HG02840 (cell line): ENCODE measurements at regions not wholly inside any gene's neighbourhood (a gene's known extent, or its start where the extent isn't known, plus 50 kb on each side); places are given as distances from the start of the nearest gene placed in this dataset.
"Not testable (repeated sequence)": the region's sequence is repeated elsewhere in the genome, so short reads cannot be mapped to it uniquely, and the experiment has no call there.

Experiments
- ATAC-seq: cut with Tn5 transposase; IDR thresholded peaks from one replicate; pipeline ENCODE4 v1.9.1; 2021; ENCODE audit warnings: mild to moderate bottlenecking, moderate library complexity, moderate number of reproducible peaks; ENCODE audit not compliant: unreplicated experiment, low FRiP score

- no peak for ATAC-seq
These were observed 349.3 kb upstream of the SOX2 start for GRCh38 chr3:181362378-181362777.

DNA sequence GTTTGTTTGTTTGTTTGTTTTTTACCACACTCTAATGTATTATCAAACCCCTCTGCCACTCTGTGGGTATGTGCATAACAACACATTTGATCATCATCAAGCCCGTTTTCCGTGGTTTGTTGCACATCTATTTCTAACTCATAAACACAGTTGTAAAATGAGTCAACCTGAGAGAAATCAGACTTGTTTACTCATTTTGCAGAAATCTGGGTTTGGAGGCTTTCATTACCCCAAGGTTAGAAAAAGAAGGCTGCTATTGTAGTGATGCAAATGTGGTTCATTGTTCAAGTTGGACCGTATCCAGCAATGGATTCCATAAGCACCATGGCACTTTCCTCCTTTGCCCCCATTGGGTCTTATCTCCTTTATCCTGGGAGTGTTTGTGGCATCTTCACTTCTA lies 353.2 kb upstream of the SOX2 start:
- ATAC-seq, result no peak

GRCh38 chr3:181358060-181358459 lies 353.7 kb upstream of the SOX2 start:
- no peak for ATAC-seq

- ATAC-seq, result no peak
These were observed 357.6 kb upstream of the SOX2 start for GRCh38 chr3:181354140-181354539.

DNA sequence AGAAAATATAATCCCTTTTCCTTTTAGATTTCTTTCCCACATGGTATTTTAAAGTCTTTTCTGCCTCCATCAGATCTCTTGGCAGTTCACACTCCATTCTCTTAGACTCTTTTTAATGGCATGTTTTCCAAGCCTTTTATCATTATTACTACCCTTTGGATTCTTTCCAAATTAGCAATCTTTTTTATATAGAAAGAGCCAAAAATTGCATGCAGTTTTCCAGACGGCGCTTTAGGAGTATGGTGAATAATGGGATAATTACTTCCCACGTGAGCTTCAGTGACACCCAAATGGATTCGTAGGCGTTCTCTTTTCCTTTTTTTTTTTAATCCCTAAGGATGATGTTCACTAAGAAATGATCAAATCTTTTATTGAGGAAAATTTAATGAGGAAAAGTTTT lies 354.8 kb upstream of the DNAJC19 start:
- ATAC-seq, result no peak

GRCh38 chr3:181336597-181336996 lies 347.1 kb upstream of the DNAJC19 start:
- ATAC-seq, result no peak

- no peak for ATAC-seq
These were observed 343.9 kb upstream of the DNAJC19 start for GRCh38 chr3:181333394-181333793.

DNA sequence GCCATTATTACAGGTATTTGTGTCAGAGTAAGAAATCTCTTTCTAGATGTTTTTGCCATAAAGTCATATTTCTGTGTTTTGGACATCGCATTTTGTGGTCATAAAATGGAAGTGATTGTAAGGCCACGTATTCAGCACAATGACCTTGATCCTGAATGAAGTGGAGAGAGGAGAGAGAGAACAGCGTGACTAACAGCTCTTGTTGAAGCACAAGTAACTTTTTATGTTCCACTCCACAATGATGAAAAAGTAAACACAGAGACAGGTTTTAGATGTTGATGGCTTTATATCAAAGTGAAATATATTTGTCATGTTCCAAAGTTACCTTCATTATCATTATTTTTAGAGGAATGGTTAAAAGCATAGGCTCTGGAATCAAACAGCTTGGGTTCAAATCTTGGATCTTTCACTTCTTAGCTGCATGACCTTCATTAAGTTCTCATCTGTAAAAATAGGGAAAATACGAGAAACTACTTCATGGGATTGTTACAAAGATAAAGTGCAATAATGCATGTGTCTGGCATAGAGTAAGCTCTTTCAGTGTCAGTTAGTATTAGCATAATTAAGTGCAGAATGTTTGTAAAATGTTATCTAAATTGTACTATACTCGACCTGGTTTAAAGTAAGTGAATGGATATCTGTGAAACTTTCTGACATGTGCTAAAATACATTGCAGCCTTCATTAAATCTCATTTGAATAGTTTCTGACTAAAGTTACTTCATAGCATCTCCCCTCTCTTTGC lies 341.5 kb upstream of the DNAJC19 start:
- no peak for ATAC-seq

DNA sequence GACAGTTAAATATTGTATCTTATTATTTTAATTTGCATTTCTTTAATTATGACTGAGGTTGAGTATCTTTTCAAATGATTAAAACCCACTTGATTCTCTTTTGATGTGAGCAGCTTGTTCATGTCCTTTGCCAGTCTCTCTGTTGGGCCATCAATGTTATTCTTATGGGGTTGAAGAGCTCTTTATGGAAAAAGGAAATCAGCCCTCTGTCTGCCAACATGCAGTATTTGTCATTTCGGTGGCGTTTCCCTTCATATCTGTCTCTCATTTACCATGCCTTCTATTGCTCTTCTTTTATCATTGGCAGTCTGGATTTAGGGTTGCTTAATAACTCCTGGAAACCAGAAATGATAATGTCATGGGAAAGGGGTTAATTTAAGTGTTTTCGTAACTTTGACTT lies 340.7 kb upstream of the DNAJC19 start:
- no peak for ATAC-seq

DNA sequence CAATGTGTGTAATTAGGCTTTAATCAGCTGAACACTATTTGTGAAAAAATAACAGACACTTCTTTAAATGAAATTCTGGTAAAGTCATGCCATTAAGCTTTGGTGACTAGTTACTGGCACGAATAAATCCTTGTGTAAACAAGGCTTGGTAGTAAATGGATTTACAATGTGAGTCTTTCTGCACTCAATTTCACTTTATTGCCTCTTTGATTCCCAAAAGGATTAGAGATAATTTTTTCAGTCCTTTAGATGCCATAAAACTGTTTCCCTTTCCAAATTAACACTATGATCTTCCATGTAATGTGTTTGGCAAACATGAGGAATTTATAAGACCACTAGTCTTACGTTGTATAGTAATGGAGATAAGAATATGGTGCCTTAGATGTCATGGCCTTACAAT lies 339.5 kb upstream of the DNAJC19 start:
- no peak for ATAC-seq

GRCh38 chr3:181328346-181328745 lies 338.8 kb upstream of the DNAJC19 start:
- ATAC-seq, result no peak

DNA sequence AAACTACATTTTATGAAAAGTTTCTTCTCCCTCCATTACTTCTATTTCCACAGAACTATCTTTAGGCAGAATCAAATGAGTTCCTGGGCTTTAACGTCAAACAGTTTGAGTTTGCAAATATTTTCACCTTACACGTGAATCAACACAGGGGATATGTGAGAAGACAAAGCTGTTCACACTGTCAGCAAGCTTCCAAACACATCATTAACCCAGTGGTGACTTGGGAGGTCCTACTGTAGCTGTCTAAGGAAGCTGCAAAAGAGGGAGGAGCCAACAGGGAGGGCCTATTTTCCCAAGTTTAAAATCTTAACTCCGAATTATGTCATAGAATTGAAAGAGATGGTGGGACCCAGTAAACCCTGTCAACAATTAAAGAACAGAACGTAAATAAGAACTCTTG lies 337.8 kb upstream of the DNAJC19 start:
- no peak for ATAC-seq

DNA sequence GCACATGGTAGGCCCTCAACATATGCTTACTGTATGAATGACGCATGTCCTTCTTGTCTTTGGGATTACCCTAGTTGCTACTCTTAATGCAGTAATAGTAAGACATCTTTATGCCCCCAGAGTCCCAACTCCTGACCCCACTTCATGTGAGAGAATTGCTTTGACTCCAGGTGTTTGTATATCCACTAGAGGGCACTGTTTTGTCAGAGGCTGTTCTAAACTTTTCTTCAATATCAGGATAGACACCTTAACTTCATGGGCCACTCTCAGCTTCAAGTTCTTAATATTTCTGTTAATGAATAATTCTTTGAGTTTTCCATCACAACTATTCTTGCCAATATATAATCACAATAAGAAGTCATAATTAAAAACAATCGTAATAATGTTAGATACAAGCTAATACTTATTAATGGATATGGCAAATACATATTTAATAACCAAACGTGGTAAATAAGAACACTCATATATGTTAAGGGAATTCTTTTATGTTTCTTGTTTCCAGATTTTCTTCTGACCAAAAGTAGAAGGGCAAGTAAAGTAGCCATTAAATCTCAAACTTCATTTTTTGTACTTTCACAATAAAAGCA lies 337.2 kb upstream of the DNAJC19 start:
- no peak for ATAC-seq

- not testable (repeated sequence) for ATAC-seq
These were observed 335.0 kb upstream of the DNAJC19 start for GRCh38 chr3:181324516-181324915.

DNA sequence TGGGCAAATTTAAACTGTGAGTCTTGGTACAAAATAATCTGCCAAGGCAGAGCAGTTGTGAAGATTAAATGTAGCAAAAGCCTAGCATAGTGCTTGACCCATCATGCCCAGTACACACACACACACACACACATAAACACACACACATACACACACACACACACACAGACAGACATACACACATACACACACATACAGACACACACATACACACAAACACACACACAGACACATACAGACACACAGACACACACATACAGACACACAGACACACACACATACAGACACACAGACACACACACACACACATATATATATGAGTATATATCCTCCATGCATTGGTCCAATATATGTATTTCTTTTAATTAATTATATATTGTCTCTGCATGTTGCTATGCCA lies 328.8 kb upstream of the DNAJC19 start:
- no peak for ATAC-seq

GRCh38 chr3:181317508-181317907 lies 328.0 kb upstream of the DNAJC19 start:
- no peak for ATAC-seq

DNA sequence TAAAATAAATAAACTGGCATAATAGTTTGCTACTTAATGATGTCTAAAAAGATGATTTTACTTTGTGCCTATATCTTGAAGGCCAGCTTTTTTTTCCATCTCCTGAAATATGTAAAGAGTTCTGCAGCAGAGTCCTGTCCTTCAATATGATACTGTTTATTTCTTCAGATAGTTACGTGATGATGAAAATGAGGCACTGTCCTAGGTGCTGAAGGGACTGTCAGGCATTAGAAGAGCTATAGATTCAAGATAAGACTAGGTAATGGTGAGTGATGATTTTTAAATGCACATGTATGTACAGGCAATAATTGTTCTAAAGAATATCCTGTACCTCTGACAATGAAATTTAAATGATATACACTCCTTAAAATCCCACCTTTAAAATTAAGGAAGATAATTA lies 326.9 kb upstream of the DNAJC19 start:
- no peak for ATAC-seq

DNA sequence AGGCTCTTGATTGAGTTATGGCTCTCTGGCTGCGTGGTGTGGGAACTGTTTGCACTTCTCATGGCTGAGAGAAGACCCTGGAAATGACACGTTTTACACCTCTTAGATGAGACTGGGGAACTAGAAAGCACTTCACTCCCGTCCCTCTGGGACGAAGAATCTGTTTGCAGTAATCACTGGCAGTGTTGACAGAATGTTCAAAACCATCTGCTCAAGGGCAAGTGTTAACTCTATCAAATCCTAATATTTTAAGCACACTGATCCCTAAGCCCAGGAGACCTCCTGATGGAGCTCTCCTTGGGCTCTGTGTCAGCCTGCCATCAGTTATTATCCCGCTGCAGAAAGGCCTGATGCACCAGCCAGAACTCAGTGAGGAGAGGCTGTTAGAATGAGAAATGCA lies 323.8 kb upstream of the DNAJC19 start:
- no peak for ATAC-seq

- no peak for ATAC-seq
These were observed 321.6 kb upstream of the DNAJC19 start for GRCh38 chr3:181311186-181311585.

GRCh38 chr3:181302960-181303359 lies 313.4 kb upstream of the DNAJC19 start:
- no peak for ATAC-seq

DNA sequence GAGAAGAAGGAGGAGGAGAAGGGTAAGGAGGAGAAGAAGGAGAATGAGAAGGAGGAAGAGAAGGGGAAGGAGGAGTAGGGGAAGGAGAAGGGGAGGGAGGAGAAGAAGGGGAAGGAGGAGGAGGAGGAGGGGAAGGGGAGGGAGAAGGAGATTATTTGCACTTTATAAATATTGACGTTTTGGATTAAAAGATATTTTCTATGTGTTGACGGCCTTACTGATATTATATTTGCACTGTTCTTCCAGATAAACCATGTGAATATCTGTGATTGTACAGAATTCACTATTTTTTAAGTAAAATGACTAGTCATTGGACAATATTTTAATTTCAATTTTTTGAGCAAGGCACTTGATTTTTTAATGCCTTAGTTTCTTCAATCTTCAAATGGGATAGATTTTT lies 310.5 kb upstream of the DNAJC19 start:
- no peak for ATAC-seq

DNA sequence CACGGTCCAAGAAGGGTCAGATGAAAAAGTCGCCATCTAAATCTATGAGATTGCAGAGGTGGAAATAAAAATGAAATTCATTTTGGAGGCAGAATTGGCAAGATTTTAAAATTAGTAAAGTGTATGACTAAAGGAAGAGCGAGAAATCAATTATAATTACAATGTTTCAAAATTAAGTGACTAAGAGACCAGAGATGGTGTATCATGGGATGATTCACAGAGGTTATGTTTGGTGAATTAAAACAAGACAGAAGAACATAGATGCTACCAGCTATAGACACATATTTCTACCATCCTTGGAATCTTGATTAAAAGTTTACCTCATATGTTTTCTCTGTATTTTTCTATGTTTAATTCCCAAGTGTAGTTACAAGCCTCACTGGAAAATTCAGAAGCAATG lies 308.9 kb upstream of the DNAJC19 start:
- ATAC-seq, result no peak
